Islet of Langerhans (tissue), 1 donor: ENCODE measurements at regions not wholly inside any gene's neighbourhood (a gene's known extent, or its start where the extent isn't known, plus 50 kb on each side); places are given as distances from the start of the nearest gene placed in this dataset.

Experiments
- FAIRE-seq: peaks from one replicate; lab custom pipeline; 2011; peaks lifted over from hg19 to GRCh38; lab: Jason Lieb, UNC

DNA sequence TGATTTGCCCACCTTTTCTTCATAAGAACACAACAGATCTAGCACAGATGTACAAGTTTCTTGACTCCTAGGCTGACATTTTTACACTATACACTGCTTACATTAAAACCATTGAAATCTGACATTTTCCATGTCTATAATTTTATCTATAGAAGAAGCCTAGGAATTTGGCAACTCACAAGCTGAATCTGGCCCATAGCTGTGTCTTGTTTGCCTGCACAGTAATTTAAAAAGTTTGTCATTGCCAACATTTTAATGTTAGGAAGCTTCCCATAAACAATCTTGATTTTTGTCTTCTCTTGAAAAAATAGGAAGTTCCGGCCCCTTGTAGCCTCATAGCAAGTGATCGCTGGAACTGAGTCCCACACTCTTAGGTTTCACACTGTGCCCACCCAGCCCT, 394.6 kb upstream of the AZI2 start:
- no peak for FAIRE-seq

DNA sequence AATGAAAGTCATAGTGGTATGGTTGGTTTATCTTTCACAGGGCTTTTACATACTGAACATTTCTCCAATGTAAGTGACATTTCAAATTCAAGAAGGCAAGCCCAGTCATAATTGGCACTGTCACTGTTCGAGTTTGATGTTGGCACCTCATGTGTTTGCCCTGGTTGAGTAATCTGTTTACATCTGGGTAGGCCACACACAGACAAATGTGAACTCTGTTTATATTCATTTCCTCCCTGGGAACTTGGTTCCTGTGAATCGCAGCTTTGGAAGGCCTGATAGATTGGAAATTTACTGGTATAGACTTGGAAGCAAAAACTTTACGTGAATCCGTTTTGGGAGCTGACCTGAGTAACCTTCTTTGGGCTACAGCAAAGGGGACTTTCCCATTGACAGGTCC, 395.2 kb upstream of the AZI2 start:
- FAIRE-seq = no peak

DNA sequence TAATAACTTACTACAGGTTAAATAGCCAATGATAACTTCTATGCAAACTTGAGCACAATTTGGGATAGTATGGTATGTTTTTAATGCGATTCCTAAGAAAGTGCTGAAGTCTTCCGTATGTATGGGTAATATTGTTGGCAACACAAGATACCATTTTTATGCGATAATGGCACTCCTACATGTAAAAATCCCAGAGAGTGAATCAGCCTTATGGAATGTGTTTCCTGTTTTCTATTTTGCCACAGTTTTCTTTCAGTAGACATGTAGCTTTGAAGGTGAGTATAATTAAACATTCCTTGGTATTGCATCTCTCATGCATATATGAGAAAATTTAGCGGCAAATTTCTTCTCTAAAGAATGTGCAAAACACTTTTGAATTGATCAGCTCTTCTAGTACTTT, 396.8 kb upstream of the AZI2 start:
- no peak for FAIRE-seq

DNA sequence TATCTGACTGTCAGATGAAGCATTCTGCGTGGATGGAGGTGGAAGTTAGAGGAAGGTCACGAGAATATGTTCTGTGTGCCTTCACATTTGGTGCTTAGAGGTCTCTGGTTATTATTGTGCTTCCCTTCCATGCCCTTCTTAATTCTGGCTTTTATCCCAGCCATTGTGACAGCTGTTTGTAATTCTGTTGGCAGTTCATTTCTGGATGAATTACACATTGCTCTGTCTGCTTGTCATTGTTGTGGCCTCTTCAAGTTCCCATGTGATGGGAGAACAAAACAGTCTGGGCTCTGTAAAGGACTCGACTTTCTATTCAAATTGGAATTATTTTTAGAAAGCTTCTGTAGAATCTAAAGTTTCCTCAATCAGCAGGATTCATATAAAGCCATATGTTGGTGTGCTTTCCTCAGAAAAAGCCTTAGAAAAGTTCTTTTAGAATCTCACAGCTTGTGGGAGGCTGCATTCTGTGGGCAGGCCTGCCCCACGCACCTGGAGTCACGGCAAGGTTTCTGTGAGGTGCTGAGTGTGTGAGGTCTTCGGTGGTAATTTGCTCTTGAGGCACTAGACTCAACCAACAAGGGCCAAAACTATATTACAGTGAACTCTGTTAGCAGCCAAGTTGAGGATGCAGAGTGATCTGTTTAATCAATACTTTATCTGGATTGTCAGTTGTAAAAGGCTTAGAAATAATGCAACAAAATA, 397.4 kb upstream of the AZI2 start:
- no peak for FAIRE-seq

DNA sequence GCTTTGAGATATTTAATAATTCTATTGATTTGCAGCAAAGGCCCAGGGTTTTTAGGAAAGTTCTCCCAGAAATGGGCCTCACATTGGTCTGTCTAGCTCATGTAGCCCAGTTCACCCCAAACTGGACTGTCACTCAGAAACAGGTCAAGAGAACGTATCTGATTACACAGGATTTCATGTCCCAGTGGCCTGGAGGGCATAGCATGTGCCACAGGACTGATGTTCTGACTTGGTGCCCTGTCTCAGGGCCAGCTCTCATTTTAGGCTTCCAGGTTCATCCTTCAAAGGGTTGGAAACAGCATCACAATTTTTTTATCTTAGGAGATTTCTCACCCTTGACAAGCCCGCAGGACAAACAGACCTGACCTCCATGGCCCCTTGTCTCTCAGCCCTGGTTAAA, 398.4 kb upstream of the AZI2 start:
- FAIRE-seq = no peak

DNA sequence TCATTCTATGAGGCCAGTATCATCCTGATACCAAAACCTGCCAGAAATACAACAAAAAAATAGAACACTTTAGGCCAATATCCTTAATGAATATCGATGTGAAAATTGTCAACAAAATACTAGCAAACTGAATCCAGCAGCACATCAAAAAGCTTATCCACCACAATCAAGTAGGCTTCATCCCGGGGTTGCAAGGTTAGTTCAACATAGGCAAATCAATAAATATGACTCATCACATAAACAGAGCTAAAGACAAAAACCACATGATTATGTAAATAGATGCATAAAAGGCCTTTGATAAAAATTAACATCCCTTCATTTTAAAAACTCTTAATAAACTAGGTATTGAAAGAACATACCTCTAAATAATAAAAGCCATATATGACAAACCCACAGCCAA, 403.2 kb upstream of the AZI2 start:
- no peak for FAIRE-seq

DNA sequence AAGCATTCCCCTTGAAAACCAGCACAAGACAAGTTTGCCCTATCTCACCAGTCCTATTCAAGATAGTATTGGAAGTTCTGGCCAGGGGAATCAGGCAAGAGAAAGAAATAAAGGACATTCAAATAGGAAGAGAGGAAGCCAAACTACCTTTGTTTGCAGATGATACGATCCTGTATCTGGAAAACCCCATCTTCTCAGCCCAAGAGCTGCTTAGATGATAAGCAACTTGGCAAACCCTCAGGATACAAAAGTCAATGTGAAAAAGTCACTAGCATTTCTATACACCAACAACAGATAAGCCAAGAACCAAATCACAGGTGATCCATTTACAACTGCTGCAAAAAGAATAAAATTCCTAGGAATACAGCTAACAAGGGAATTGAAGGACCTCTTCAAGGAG, 403.7 kb upstream of the AZI2 start:
- no peak for FAIRE-seq

DNA sequence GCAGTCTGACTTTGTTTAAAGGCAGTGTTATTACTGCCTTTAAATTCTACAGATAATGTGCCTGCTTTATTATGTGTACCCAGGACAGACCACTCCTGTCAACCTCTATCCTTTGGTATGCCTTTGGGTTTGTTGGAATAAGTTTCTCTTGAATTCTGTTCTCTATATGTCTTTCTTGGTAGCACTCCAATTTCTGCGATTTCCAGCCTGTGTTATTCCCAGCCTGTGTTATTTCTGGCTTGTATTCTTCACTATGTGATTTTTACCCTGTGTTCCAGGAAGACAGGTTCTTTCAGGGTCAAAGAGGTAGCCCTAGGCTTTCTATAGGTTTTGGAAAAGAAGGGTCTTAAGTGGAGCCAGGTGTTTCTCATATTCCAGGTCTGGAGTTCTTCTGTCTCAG, 407.4 kb upstream of the AZI2 start:
- no peak for FAIRE-seq

DNA sequence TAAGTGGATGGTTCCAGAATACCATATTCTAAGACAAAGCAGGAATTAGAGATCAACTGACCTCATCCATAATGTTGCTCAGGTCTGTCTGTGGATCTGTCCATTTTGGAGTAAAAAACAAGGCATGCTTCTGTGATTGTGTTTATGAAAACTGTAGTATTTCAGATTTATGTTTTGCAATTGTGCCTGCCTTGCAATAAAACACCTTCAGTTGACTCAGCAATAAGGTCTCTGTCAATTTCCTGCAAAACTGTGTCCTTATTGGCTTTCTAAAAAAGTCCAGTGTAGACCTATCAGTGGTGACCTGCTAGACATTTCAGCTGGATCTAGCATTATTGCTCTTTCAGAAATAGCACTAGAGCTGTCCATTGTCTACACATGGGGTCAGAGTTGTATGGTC, 409.5 kb upstream of the AZI2 start:
- no peak for FAIRE-seq

DNA sequence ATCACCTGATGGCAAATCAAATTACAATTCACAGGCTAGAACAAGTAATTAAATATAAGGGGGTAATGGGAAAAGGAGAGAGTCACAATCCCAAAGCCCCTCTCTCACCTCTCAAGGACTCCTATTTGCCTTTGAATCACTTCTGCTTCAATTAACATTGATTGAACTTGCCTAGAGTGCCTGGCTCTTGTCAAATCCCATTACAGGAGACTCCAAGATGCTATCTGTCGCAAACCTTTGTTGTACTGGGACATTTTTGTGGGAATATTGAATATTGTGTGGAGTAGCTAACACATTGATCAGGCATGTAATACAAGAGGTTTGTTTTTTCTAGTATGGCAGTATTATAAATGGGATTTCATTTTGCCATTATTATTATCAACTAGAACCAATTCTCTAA, 412.8 kb upstream of the AZI2 start:
- no peak for FAIRE-seq

DNA sequence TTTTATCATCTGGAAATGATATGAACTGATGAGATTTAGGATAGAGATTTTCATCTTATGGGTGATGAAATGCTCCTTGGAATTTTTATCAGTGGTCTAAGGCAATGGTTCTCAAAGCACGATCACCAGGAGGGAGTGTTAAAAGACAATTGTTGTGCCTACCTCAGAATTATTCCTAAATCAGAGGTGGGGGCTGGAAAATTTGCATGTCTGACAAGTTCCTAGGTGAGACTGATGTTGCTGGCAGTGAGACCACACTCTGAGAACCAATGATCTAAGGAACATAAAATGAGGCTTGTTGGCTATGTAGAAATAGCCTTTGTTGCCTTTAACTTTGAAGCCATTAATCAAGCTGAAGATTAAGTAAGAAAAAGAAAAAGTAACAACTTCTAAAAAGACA, 416.6 kb upstream of the AZI2 start:
- FAIRE-seq = no peak

DNA sequence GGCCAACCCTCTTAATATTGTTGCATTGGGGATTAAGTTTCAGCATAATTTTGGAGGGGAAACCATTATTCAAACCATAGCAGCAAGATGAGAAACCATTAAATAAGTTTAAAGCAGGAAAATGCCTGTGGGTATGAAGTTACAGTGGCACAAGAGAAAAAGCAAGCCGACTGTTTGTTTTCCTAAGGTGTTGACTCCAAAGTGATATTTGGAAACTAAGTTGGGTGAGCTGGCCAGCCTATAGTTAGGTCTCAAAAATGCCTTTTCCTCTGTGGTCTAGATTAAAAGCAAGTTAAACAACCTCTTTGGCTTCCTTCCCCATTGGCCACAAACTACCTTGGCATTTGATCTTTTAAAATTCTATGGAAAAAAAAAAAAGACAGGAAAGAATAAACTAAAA, 419.8 kb upstream of the AZI2 start:
- FAIRE-seq = no peak

DNA sequence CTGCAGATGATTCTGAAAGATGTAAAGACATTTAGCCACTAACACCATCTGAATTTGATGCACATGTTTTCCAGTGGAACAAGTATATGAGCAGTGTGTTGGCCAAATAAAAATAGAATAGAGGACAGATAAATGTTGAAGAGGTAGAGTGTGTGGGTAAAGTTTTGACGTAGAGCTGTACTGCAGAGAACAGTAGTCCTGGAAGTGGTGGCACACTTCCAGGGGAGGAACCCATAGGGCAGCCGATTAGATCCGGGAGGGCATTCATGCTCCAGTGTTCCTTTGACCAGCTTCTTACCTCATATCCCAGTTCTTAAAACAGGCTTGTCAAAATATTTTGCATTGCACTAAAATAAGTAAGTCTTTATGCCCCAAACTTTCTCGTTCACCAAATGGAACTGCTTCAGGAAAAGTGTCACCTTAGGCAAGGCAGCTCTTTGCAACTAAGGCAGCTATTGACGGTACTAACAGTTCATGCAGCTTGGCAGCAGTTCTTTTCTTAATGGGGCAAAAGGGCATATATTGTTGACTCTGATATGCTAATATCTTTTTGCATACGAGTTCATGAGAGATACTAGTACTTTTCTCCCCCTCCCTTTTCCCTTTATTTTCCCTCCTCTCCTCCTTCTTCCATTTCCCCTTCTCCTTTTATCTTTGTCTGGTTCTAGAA, 429.3 kb upstream of the AZI2 start:
- no peak for FAIRE-seq

DNA sequence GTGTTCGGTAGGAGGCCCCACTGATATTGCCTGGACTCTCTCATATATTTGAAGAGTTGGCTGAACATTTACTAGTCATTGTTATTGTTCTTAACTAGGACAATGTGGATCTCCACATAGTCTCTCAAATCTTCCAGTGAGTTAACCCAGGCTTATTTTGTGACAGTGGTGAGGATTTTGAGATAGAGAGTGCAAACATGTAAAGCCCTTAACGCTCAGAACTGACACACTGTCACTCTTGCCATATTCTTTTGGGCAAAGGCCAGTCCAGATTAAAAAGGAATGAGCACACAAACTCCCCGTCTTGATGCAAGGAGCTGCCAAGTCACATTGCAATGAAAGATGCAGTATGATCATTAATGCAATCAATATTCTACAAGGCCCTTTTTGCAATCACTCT, 431.9 kb upstream of the AZI2 start:
- FAIRE-seq = no peak

DNA sequence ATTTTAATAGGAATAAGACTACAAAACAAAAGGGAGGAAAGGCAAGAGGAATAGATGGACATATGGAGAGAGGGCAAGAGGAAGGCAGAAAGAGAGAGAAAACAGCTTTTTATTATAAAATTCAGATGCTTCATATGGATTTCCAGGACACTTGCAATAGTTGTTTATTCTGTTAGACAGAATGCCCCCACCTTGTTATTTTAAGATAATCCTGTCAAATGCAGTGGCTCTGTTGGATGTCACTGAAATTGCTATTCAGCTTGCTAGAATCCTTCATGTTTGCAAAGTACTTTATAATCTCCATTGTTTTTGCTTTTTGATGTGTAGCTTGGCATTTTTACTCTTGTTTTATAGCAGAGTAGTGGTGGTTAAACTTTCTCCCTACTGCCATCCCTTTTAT, 432.4 kb upstream of the AZI2 start:
- FAIRE-seq = no peak

DNA sequence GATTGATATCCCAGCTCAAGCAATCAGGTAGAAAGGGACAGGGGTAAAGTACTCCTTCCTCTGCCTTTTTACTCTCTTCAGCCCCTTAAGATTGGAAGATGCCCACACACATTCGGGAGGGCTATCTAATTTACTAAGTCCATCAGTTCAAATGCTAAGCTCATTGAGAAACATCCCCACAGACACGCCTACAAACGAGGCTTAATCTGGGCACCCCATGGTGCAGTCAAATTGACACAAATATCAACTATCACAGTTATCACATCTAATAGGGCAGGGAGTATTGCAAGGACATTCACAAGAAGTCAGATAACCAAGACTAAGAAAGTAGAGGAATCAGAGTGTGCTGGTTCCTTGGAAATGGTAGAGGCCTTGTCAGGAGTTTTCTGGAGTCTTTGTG, 437.8 kb upstream of the AZI2 start:
- no peak for FAIRE-seq

DNA sequence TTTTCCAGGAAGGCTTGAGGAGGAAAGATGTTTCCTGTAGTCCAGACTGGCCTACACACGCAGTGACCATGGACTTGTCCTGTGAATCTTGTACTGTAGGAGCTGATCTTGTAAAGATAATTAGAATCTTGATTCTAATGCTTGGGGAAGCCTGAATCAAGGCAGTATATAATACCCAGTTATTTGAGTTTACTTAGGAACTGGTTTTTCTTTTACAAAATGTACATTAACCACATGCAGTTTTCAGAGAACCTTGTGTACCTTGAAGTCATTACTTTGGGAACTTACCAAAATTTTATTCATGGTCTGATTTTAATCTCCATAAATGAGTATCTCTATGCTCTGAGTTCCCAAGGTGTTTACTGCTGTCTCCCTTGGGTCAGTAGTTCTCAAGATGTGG, 439.9 kb upstream of the AZI2 start:
- FAIRE-seq = no peak

DNA sequence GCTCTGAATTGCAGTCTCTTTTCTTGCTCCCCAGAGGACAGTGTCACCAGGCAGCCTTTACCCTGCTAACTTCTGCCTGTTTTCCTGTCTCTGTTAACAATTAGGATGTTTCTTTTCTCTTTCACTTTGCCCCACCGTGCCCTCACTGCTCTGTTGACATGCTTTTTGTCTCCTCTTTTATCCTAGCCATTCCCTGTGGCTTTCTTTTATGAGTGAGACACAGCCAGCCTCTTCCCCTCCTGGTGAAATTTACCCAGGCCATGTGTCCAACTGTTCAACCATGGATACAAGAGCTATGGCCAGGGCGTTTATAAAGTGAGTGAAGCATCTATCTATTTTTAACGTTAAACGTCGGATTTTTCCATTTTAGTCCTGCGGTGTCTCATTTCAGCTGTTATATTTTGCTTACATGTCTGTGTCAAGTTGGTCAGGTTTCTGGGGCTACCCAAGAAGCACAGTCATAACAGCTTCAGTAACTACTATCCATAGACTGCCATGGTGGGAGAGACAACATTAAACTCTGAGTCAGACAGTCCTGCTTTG, 443.2 kb upstream of the AZI2 start:
- FAIRE-seq = no peak

DNA sequence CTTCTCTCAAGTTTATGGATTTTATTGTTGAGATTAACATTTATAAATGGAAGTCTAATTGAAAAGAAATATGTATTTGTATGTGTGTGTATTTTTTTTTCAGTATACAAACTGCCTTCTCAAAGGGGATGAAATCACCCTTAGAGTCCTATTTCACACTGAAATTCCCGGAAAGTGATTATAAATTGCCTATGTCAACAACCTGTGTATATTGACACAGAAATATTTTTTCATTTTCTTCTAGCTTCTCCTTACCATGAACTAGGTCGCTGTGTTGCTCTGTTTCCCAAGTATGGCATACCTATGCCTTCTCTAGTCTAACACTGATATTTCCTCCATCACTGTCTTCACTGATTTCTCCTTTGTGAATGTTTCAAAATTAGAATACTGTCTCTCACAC, 444.0 kb upstream of the AZI2 start:
- FAIRE-seq = no peak

DNA sequence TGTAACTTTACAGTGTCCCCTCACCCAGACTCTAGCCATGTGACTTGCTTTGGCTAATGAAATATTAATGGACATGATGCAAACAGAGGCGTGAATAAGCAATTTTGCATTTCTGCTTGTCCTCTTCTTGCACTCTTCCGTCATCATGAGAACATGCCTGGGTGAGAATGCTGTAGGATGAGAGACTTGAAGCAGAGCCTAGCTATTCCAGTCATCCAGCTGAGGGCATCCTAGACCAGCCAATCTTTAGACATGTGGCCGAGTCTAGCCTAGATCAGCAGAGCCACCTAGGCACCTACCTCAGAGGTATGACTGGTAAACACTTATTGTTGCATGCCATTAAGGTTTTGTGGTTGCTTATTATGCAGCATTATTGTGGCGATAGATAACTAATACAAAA, 450.5 kb upstream of the AZI2 start:
- no peak for FAIRE-seq

DNA sequence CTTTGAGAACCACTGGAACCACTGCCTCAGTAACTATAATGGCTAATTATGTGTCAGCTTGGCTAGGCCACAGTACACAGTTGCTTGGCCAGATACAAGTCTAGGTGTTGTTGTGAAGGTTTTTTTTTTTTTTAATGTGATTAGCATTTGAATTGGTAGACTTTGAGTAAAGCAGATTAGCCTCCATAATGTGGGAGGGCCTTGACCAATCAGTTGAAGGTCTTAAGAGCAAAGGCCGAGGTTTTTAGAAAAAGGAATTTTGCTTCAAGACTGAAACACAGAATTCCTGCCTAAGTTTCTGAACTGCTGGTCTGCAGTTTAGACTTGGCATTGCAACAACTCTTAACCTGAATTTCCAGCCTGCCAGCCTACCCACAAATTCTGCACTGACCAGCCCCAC, 451.6 kb upstream of the AZI2 start:
- no peak for FAIRE-seq

DNA sequence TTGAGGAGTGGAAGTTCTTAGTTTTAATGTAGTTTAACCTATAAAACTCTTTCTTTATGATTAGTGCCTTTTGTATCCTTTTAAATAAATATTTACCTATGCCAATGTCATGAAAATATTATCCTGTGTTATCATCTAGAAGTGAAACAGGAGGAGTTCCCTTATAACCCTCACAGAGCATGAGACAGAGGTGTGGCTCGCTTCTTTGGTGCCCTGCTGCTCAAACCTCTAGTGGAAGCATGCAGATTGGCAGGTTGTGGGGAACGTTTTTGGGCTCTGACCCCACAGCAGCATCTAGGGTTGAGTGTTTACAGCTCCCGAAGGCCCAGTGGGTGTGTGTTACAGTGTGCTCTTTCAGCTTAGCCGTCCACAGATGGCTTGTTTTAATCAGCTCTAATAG, 459.4 kb upstream of the AZI2 start:
- FAIRE-seq = no peak

DNA sequence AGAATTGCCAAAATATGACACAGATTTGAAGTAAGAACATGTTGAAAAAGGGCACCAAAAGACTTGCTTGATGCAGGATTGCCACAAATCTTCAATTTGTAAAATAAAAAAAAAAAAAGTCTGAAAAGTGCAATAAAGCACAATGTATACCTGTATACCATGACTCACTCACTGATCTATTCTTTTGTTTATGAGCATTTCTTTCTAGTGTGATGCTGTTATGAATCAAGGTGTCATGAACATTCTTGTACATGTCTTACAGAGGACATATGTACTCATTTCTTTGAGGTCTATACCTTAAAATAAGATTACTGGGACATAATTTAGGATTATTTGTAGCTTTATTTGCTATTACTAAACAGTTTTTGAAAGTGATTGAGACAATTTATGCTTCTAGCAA, 464.9 kb upstream of the RBMS3 start:
- no peak for FAIRE-seq

DNA sequence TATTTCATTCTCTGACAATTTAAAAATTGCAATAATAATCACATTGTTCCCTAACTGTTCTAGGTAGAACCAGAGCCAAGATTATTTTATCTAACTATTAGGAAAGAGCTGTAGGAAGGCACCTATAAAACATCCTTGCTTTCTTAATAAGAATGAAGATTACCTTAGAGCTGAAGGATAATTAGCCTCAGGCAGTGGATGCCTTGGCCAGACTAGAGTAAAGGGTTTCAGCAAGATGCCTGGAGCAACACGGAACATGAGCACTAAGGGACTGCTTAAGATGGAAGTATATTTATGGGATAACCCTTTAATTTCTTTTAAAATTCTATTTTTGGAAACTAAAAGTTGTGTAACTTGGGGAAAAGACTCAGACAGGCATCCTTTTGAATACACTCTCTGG, 456.6 kb upstream of the RBMS3 start:
- no peak for FAIRE-seq
